ENCODE measurements at regions not wholly inside any gene's neighbourhood (a gene's known extent, or its start where the extent isn't known, plus 50 kb on each side); places are given as distances from the start of the nearest gene placed in this dataset.

DNA sequence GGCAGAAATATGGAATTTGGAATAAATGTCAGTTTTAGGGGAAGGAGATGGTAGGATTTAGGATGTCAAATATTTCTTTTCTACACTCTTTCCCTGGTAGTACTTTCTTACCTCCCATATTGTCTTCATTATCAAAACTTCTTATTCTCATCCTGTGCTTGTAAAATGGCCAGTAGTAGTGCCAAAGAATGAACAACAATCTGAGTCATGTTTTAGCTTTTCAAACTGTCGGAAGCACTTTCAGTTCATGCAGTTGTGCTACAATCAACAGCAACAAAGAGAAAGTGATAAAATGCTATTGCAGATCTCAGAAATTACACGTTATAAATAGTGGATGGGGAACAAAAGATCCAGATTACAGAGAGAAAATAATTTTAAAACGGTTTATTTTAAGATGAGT, 193.7 kb upstream of the RXFP2 start:
- TF ChIP-seq, protein P1, sequence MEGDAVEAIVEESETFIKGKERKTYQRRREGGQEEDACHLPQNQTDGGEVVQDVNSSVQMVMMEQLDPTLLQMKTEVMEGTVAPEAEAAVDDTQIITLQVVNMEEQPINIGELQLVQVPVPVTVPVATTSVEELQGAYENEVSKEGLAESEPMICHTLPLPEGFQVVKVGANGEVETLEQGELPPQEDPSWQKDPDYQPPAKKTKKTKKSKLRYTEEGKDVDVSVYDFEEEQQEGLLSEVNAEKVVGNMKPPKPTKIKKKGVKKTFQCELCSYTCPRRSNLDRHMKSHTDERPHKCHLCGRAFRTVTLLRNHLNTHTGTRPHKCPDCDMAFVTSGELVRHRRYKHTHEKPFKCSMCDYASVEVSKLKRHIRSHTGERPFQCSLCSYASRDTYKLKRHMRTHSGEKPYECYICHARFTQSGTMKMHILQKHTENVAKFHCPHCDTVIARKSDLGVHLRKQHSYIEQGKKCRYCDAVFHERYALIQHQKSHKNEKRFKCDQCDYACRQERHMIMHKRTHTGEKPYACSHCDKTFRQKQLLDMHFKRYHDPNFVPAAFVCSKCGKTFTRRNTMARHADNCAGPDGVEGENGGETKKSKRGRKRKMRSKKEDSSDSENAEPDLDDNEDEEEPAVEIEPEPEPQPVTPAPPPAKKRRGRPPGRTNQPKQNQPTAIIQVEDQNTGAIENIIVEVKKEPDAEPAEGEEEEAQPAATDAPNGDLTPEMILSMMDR (IDR thresholded peaks at IDR 0.05; ENCODE audit: low read depth, low read length) = no peak
- TF ChIP-seq POLR2A (IDR thresholded peaks at IDR 0.05; ENCODE audit: extremely low read depth, insufficient read length) = no peak

All from NB4 (cell line).